Coronary artery (tissue), 2 donors: ENCODE measurements at regions not wholly inside any gene's neighbourhood (a gene's known extent, or its start where the extent isn't known, plus 50 kb on each side); places are given as distances from the start of the nearest gene placed in this dataset.

Experiments
- DNase-seq: peaks from one replicate; pipeline ENCODE4 v3.0.0-alpha.2; 2017; ENCODE audit warnings: low spot score
- H3K27ac ChIP-seq, 2 donors: fragments of 200-600 bp; sonication (generic); one replicate each; pipeline ENCODE4 v1.5.1; 2016 to 2019
- H3K4me3 ChIP-seq: fragments of 200-600 bp; sonication (generic); 2 replicates; pipeline ENCODE4 v1.5.1; 2016; ENCODE audit warnings: mild to moderate bottlenecking, moderate library complexity
- TF ChIP-seq, protein P1 (sequence below): fragments of 200-600 bp; sonication (generic); IDR thresholded peaks from one replicate; pipeline ENCODE4 v1.5.1; 2019; ENCODE audit warnings: antibody characterized with exemption

DNA sequence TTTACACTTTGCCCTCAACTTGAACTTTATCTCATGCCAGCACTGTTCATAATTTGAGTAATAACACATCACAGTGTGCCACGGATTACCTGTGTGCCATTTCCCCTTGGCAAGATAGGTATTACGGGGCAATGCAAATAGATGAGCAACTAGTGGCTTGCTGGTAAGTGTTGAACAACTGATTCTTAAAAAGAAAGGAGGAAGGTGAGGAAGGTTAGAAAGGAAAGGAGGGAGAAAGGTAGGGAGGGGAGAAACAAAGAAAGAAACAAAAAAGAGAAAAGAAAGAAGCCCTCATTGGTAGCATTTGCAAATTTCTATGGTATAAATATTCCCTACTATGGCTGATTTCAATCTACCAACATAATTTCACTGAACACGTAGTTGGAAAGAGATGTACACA lies 118.2 kb upstream of the OLIG2 start:
- TF ChIP-seq, protein P1, sequence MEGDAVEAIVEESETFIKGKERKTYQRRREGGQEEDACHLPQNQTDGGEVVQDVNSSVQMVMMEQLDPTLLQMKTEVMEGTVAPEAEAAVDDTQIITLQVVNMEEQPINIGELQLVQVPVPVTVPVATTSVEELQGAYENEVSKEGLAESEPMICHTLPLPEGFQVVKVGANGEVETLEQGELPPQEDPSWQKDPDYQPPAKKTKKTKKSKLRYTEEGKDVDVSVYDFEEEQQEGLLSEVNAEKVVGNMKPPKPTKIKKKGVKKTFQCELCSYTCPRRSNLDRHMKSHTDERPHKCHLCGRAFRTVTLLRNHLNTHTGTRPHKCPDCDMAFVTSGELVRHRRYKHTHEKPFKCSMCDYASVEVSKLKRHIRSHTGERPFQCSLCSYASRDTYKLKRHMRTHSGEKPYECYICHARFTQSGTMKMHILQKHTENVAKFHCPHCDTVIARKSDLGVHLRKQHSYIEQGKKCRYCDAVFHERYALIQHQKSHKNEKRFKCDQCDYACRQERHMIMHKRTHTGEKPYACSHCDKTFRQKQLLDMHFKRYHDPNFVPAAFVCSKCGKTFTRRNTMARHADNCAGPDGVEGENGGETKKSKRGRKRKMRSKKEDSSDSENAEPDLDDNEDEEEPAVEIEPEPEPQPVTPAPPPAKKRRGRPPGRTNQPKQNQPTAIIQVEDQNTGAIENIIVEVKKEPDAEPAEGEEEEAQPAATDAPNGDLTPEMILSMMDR: no peak
- no peak for DNase-seq
- H3K27ac ChIP-seq: no peak overlapping the region
- no peak overlapping the region for H3K4me3 ChIP-seq

DNA sequence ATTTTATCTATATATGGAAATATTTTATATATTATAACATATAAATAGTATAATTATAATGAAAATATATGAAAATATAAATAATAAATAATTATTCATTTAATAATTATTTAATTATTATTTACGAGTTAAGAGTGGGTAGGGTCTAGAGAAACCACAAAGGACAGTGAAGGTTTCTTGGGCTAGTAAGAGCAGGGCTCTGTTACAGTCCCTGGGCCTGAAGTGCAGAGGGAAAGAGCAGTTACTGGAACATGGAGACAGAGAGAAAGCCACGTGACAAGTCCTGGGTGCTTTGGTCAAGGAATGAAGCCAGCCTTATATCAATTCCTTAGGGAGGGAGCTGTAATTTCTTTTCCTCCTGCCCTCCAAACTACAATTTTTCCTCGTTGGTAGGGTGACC lies 117.2 kb upstream of the OLIG2 start:
- DNase-seq: no peak
- H3K4me3 ChIP-seq: no peak overlapping the region
- H3K27ac ChIP-seq: no peak overlapping the region
- TF ChIP-seq, protein P1: no peak

DNA sequence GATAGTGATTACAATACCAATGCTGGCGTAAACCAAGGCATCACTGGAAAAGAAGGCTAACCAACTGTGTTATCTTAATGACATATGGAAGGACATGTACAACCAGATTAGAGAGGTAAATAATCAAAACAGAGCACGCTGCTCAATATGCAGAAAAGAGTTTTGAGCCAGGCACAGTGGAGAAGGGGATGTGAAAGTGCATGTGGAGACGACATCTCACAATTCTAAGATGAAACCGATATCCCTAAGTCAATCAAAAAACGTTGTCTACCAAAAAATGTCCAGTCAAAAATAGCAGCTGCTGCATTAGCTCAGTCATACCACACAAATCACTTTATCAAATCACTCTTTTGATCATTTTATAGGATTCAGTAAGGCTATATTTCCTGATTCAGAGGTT lies 116.3 kb upstream of the OLIG2 start:
- H3K4me3 ChIP-seq: no peak overlapping the region
- H3K27ac ChIP-seq: no peak overlapping the region
- DNase-seq: no peak
- TF ChIP-seq, protein P1: no peak

DNA sequence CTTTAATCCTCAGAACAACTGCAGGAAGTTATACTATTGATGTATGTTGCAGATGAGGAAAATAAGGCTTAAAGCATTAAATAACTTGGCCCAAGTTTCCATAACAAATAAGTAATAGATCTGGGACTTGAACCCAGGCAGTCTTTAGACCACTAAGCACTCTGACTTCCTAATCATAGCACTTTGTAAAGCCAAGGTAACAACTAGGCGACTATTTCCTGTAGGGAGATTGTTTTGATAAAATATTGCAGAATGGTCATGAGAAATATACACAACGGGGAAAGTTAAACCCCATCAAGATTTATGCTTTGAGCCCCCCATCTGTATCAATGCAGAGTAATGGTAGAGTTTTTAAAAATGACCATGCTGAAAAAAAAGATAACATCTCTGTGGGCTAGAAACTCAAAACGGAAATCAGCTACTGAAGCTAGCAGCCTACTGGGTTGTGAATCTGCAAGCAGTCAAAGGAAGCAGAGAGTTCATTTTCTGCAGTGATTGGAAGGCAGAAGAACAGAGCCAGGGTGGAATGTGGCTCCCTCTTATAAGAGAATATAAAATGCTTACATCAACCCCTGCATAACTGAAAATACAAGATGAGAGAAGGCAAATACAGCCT lies 111.2 kb upstream of the OLIG2 start:
- Histone ChIP-seq H3K4me3 (no peak overlapping the region), H3K27ac (no peak overlapping the region)
- DNase-seq: no peak
- TF ChIP-seq, protein P1: no peak

DNA sequence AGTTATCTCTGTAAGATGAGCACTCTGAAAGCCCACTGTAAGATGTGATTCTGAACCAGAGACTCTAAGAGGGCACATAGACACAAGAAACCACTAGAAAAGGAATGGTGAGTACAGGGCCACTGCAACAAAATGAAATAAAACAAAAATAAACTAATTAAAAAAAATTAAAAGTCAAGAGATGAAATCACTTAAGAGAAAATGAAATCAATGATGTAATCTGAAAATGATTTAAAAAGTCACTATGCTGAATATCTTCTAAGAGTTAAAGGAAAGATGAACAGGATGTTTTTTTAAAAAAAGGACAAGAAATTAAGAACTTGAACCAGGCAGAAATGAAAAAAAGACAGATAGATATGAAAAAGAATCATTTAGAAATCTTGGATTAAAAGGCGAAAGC lies 110.6 kb upstream of the OLIG2 start:
- Histone ChIP-seq H3K4me3 (no peak overlapping the region), H3K27ac (no peak overlapping the region)
- DNase-seq: no peak
- TF ChIP-seq, protein P1: no peak

DNA sequence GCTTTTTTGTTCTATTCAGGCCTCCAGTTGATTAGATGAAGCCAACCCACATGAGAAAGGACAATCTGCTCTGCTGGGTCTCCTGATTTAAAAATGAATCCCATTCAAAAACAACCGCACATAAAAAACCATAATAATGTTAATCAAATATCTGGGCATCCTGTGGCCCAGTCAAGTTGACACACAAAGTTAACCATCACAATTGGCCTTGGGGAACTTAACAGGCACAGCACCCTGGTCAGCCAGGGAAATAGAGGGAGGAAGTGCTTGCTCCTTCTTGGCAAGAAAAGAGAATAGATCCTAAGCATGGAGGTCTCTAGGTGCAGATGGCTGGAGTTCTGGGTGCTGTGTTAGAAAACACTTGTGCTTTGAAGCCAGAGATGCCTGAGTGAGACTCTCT lies 109.6 kb upstream of the OLIG2 start:
- TF ChIP-seq, protein P1: no peak
- no peak for DNase-seq
- no peak overlapping the region for H3K4me3 ChIP-seq
- H3K27ac ChIP-seq: no peak overlapping the region

DNA sequence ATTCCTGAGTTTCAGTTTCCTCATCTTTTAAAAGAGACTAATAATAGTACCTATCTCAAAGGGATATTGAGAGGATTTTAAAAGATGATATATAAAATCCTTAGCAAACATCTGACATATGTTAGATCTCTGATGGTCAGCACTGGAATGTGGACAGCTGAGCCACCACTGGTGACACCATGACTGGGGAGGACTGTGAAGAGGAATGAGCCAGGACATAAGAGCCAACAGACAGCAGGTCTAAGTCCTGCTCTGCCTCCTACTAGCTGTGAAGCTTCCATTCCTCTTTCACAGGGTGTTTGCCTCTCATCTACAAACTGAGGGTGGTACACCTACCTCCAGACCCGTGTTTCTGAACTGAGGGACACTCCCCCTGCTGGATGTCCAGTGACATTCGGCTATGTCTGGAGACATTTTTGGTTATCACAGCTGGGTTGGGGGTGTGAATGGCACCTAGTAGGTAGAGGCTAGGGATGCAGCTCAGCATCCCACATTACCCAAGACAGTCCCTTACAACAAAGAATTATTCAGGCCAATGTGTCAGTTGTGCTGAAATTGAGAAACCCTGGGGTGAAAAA lies 109.1 kb upstream of the OLIG2 start:
- no peak overlapping the region for H3K27ac ChIP-seq
- TF ChIP-seq, protein P1: no peak
- no peak overlapping the region for H3K4me3 ChIP-seq
- no peak for DNase-seq
